GM18520 (cell line): ENCODE measurements at regions not wholly inside any gene's neighbourhood (a gene's known extent, or its start where the extent isn't known, plus 50 kb on each side); places are given as distances from the start of the nearest gene placed in this dataset.

Source experiments
- ATAC-seq: cut with Tn5 transposase; IDR thresholded peaks from one replicate; pipeline ENCODE4 v1.9.1; 2021; ENCODE audit not compliant: unreplicated experiment

DNA sequence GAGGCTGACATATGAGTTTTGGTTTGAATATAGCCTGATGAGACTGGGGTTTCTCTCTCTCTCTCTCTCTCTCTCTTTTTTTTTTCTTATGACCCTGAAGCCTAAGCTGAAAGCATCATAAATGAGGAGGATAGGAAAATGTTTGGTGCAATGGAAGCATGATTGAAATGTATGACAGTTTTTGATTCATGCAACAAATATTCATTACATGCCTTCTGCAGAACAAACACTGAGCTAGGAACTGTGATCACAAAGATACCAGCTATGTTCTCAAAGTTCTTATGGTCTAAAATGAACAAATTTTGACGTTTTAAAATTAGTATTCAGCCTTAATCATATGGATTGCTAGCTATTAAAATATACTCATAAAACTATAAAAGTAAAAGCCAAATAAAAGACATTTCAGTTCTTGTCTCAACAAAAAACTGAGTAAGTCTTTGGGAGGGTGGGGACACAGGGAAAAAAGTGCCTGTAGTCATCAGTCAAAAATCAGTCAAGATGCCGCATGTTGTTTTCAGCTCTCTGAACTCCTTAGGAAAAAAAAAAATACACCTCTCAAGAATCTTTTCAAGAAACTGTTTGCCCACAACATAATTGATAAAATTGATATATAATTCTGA is 57.2 kb downstream of the NKX6-1 start:
- no peak for ATAC-seq

DNA sequence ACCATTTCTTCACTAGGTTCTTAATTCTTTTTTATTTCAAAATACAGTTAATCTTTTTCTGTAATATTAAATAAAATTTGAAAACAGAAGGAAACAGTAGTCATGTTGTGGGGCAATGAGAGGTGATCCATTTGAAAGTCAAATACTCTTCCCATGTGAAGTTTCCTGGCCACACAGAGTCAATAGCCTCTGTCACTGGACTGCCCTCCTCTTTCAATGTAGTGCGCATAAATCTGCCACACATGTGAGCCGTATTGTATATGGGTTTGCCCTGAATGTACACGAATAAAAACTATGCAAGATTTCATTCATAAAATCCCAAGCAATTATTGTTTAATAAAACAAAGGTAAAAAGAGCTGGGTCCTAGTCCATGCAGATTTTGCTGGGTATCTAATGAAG is 59.1 kb downstream of the NKX6-1 start:
- no peak for ATAC-seq

DNA sequence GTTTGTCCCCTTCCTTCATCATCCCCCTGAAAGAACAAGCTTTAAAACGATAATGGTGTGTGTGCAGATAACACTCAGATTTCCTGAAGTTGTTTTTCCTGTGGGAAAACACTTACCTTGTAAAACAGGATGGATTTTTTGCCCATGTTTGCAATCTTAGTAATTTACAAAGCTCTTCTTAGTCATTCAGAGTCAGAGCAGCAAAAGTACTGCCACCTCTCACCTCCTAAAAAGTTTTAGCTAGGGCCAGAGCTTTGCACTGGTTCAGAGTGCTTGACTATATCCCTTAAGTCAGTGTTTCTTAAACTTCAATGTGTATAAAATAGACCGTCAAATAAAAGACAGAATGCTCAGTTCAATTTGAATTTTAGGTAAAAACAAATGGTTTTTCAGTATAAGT is 62.3 kb downstream of the NKX6-1 start:
- ATAC-seq, result no peak

DNA sequence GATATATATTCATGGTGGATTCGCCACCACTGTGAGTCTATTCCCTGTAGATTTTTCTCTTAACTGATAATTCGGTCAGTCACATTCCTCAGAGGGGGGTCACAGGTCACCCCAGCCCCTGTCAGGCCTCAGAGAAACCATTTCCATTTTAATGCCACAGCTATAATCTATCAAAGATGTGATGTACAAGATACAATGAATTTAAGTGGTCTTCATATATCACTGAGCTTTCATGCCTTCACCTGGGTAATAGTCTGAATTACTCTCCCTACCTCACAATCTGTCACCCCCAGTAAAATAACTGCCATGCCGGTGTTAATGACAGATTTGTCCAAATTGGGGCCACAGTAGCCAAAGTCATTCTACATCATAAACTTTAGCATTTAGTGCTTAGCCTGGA is 64.7 kb downstream of the NKX6-1 start:
- no peak for ATAC-seq

DNA sequence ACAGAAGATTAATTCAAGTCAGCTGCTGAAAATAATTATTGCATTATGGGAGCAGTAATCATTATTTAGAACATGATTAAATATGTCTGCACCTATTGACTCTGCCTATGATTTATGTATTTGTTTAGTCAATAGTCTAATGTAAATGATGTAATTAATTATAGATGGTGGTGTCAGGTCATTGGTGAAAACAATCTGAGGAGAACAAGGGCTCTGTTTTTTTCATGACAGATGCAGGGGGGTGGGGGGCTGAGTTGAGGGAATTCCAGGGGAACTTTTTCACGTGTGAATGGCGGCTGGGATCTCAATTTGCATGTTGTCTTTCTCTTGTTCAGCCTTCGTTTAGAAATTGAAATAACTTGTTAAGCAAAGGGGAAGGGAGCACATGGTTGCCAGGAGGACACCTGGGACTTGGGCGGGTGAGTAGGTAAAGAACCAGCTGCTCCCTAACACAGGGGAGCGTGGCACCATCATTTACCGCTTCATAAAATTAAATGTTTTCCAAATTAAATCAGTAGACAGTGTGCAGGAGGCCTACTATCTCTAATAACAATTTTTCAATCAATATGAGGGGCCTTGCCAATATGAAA is 65.4 kb downstream of the NKX6-1 start:
- ATAC-seq, result no peak

DNA sequence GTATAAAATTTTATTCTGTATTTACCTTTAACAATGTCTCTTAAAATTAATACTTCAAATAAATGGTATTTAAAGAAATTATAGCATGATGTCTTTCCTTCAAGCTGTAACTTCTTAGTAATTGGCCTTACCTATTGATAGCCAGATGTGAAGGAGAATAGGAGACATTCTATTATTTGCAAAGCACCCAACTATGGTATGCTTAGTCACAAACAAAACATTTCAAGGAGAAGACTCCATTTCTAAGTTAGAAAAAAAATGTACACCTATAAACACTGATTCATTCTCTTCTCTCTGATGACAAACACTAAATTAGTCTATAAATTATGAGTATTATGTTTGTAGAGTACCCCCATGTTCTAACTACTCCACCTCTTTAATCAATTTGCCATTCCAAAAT is 66.4 kb downstream of the NKX6-1 start:
- ATAC-seq, result no peak

DNA sequence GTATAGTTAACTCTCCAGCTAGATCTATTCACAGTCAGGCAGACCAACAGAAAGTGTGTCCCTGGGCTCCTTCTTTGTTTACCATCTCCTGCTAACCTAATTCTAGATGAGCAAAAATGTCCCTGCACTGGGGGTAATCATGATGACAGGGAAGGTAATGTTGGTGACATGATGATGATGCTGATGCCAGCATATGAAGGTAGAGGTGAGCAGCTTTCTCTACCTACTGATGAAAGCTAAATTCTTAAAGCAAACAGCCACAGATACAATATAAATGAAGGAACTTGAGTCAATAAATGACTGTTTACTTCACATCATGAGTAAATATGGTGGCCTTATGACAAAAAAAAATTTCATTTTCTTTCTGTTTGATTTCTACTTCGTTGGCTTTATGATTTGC is 78.5 kb downstream of the NKX6-1 start:
- no peak for ATAC-seq

DNA sequence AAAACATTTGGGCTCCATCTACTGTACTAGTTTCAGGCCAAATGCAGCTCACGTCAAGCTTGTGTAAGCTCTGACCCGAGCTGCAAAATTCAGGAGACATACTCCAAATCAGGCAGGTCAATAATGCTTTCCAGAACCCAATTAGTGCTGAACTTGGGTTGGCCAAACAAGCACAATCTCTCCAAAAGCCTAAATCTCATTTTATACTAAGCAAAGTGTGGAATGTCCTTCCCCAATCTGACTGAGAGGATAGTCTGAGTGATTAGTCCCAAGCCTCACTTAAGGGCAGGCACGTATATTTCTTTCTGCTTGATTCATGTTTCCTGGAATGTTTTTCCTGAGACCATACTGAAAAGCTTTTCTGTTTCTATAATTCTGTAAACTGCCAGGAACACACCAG is 79.9 kb downstream of the NKX6-1 start:
- no peak for ATAC-seq

DNA sequence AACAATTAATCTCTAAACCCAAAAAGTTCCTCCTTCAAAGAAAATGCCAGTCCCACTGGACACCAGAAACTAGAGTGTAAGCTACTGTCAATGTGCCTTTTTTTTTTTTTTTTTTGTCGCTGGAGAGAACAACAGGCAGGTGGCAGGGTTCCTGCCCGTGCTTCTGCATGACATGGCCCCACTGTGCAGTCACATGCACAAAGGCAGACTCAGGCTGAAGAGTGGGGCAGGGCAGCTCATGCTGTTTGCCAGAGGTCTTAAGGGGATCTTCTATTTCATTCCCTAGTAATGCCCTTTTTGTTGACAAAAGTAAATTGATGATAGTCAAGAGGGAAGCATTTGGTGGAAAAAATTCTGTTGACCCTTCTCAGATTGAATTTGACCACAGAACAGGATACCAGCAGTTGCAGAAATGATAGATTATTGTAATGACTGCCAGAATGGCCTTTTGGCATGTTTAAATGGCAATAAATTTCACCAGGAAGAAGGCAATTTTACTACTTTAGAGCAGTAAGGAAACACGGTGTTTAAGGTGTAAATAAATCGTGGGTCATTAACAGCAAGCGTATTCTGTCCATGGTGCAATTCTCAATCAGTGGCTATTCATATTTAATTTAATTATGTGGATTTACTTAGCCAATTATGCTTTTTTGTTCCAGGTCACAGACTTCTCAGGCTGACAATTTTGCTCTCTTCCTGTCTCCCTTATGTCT is 80.9 kb downstream of the NKX6-1 start:
- ATAC-seq, result no peak

DNA sequence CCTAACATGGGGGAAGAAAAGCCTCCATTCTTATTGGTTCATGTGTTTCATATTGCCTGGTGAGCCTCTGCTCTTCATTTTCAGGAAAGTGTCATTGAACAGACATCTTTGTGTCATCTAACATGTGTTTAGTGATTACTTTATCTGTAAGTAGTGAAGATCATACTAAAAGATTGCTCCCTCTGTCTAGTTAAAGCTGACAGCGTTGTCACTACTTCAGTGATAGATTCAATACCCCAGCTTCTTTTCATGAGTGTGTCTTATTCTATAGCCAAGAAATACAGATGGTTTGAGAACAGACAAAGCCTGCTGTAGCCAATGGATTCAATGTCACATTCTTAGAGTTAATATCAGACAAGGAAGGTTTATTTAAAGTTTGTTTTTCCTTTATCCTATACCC is 85.1 kb downstream of the NKX6-1 start:
- no peak for ATAC-seq

DNA sequence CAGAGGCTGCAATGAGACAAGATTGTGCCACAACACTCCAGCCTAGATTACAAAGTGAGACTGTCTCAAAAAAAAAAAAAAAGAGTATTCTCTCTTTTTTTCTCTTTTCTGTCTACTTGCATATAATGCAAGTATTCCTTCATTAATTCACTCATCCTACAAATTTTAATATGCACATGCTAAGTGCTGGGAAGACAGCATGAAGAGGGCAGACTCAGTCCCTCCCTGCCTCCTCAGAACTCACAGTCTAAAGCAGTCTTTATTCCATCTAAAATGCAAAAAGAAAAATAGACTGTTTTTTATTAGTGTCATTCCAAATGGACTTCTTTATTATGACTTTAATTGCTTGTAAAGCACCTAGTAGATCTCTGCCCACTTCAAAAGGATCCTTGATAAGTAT is 85.6 kb downstream of the NKX6-1 start:
- ATAC-seq, result no peak

DNA sequence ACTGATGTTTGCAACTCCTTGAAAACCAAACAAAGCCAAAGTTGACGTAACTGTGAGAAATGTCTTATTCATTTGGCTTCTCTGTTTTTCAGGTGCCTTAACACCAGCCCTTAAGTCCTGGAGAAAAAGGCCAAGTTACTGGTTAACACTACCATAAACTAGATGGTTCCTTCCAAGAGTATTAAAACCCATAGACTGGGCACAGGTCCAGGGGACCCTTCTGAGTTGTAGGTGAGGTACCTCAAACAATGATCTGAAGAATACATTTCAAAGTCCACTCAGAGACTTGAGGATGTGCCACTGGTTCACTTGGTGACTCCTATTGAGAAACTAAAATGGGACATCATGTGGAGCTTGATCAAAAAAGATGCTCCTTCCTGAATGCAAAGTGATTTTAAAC is 87.0 kb downstream of the NKX6-1 start:
- no peak for ATAC-seq

DNA sequence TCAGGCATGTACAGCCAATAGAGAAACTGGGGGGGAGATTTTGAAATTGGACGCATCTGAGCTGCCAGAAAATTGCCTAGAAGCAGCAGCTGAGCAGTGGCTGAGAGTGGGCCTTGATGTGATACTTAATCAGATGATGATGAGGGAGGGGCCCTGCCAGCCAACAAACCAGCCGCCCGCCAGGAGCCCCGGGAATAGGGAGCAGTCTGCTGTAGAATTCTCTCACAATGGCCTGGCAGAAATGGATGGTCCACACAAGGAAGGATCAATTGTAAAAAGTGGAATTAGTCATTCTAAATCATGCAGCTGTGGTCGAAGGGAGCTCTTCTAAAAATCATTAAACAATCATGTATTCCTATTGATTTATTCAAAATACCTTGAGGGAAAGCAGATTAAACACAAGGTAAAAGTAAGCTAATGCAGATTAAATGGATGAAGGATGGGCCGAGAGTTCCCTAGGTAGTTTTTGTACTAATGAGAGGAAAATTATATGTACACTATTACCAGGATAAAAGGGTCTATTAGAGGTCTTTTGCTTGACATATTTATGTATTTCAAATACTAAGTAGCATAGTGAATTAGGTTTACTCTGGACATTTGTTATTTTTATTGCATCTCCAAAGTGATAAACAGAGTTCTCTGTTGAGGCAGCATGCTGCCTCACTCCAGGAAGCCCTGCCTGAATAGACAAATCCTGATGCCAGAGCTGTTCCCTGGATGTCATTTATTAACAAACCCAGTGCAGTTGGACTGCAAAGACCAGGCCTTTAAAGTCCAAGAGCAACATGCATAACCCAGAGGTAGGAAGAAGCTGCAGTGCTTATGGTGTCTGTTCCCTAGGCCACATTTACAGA is 91.3 kb downstream of the NKX6-1 start:
- no peak for ATAC-seq

DNA sequence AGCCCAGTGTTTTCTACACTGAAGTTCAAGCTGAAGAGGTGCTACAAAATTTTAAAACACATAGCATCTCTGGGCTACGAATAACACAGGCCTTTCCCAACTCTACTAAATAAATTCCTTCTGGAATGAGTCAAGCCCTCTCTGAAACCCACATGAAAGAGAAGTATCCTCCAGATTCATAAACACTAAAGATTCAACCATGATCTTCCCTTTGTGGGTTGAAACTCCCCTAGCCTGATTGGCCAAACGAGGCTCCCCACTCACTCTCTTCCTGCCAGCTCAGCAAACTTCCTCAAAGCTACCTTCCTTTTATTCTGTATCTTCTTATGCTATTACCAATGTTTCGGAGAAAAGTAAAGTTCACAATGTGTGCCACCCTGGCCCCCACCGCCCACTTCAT is 95.4 kb downstream of the NKX6-1 start:
- ATAC-seq, result no peak

DNA sequence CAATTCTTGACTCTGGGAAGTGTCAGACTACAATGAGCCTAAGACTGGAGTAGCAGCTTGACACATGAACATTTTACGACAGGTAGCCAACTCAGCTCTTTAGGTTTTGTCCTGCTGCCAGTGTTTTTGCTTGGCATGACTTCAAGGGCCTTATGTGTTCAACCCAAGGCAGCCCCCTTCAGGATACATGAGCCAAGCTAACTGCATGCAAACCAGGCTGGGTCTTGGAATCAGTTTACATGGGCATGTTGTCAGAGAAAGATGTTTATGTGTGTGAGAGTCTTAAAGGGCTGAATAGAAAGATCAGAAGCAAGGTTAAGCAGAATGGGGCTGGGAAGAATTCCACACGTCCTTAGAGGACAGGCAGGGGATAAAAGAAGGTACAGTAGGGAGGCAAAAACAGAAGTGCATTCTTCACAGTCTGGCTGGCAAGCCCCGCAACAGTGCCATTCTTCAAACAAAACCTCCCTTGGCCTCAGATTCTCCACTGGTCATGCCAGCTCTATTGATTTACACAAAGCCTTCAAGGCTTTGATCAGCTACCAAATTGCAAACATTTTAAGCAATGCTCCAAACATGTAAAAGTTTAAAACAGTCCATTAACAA is 97.3 kb downstream of the NKX6-1 start:
- no peak for ATAC-seq

DNA sequence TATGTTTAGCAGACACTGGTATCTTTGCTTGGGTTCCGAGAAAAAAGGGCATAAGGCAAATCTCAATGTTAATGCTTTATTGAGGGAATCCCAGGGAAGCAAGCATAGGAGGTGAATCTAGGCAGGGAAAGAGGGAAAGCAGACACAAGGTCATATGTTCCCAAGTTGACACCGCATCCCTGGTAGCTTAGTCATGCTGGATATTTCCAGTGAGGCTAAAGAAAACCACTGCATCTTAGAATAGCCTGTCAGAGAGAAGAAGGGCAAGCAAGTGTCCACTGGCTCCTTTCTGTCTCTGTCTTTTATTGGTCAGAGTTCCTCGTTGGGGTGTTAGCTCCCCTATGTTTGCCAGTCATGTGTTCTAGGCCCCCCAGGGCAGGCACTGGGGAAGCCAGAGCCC is 104.7 kb downstream of the NKX6-1 start:
- no peak for ATAC-seq

DNA sequence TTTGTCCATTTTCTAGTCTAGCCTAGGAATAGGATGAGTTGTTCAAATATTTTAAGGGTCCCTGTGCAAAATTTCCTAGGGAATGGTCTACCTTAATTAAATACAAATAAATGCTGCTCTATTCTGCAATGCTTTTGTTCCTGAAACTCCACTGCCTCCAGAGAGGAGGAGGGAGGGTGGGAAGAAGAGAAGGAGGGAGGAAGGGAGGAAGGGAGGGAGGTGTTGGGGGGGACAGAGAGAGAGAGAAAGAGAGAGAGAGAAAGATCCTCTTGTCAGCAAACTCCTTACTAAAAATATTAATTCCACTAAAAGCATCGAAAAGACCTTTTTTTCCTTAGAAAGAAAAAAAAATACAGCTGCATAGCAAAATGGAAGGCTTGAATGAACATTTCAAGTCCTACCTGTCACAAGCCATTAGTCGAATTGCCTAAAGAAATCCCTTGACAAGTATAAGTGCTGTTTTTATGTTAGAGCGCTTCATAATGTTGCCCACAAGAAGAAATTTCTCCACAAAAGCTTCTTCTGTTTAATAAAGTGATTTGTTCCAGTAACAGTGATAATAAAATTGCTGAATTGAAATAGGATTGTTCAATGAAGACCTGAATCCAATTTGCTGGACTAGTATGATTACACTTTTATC is 106.0 kb downstream of the NKX6-1 start:
- ATAC-seq, result no peak

DNA sequence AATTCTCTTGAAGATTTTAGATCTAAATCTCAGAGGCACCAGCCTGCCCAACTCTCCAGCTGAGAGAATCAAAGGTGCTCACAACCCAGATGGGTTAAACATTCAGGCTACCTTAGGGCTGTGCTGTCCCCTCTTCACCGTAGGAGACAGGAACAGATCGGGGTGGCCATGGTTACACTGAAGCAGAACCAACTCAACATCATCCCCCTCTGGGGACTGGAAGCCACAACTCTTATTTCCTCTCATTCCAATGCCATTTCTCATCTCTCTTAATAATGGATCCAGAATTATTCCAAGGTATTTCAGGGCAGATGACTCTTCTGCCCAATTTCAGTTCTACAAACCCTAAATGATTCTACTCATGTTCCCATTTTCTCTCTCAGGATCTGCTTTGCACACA is 109.7 kb downstream of the NKX6-1 start:
- ATAC-seq, result no peak

DNA sequence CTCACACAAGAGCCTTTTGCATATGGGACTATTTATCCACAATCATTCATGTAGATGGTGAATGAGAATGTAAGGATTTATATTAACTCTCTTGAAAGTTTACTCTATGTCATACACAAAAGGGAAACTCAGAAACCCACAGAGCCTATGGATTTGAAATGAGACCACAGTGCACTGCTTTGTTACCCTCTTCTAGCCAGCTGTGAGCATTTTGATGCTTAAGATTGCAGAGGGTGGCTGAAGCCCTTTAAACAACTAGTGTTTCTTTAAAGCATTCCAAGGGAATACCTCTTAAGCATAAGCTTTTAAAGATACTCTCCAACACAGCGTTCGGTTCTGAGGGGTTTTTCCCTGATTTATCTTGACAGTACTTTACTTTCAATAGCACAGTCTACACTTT is 113.9 kb downstream of the NKX6-1 start:
- ATAC-seq, result no peak

DNA sequence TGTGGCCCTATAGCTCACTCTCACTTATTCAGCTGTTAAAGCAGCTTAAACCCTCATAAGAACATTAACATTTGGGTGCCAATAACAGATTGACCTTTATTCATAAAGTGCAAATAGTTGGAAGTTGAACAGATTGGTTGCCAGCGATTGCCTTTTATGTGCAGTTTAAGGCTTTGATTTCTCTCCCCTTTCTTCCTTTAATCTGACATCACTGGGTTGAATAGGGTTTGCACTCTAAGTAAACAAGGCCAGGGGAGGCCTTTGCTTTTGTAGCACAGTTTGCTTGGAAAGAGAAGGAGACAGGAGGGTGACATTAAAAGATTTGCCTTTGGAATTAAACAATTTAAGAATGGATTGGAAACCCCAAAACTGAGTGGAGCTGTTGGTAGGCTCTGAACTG is 114.3 kb downstream of the NKX6-1 start:
- ATAC-seq, result no peak

DNA sequence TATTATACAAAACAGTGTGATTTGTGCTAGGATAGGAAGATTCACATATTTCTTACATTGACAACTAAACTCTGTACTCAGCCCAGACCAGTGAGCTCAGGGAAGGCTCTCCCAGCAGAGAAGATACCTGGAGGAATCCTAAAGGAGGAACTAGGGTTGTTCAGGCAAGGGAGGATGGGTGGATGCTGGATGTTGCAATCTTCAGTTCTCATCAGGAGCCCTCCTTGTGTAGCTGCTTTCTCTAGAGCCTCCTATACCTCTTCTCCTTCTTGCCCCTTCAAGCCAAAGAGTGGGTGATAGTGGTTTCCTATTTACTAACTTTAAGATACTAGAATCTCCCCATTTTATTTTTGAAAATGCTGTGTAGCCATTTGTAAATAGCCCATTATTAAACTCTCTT is 117.3 kb downstream of the NKX6-1 start:
- ATAC-seq, result no peak
